ENCODE measurements at regions not wholly inside any gene's neighbourhood (a gene's known extent, or its start where the extent isn't known, plus 50 kb on each side); places are given as distances from the start of the nearest gene placed in this dataset.

DNA sequence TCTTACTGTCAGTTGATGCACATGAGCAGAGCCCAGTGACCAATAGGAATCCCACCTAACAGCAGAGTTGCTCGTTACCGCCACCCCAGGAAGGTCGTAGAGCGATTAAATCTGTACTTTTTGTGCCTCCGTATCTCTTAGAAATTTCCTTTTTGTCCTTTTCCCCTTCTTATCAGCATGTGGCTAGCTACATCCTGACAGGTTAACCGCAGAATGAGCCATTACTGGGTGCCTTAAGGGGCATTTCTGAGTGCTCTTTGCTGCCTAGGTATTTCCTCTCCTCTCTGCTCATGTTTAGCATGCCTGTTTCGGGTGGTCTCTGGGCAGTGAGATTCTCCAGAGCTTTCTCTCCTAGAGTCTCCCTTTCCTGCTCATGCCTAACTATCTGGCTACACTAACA is 530.5 kb downstream of the FAM133A start:
- ChIA-PET CTCF (no interaction called here), POLR2A (no interaction called here)
- Mint-ChIP-seq H3K27ac (no peak overlapping the region), H3K4me1 (peaks cover 10% of the 10 kb centered on the region), H3K9me3 (peaks cover 8% of the 10 kb centered on the region), H3K36me3 (peaks cover 4% of the 10 kb centered on the region), H3K27me3 (ENCODE audit: low read depth) (no peaks in the 10 kb centered on the region), H3K4me3 (no peak overlapping the region)
- no peak for DNase-seq (ENCODE audit: low spot score)
- ATAC-seq: no peak; the same call in 1 of the 2 replicates
- TF ChIP-seq ZNF219 (CRISPR knock-in tag; IDR thresholded peaks at IDR 0.05; ENCODE audit: borderline replicate concordance): no peak
- no peak for TF ChIP-seq RELA (CRISPR knock-in tag; IDR thresholded peaks at IDR 0.05; ENCODE audit: borderline replicate concordance)
- TF ChIP-seq, protein P1, sequence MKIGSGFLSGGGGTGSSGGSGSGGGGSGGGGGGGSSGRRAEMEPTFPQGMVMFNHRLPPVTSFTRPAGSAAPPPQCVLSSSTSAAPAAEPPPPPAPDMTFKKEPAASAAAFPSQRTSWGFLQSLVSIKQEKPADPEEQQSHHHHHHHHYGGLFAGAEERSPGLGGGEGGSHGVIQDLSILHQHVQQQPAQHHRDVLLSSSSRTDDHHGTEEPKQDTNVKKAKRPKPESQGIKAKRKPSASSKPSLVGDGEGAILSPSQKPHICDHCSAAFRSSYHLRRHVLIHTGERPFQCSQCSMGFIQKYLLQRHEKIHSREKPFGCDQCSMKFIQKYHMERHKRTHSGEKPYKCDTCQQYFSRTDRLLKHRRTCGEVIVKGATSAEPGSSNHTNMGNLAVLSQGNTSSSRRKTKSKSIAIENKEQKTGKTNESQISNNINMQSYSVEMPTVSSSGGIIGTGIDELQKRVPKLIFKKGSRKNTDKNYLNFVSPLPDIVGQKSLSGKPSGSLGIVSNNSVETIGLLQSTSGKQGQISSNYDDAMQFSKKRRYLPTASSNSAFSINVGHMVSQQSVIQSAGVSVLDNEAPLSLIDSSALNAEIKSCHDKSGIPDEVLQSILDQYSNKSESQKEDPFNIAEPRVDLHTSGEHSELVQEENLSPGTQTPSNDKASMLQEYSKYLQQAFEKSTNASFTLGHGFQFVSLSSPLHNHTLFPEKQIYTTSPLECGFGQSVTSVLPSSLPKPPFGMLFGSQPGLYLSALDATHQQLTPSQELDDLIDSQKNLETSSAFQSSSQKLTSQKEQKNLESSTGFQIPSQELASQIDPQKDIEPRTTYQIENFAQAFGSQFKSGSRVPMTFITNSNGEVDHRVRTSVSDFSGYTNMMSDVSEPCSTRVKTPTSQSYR (CRISPR knock-in tag; IDR thresholded peaks at IDR 0.05): no peak
- no peak for TF ChIP-seq ZNF671 (CRISPR knock-in tag; IDR thresholded peaks at IDR 0.05)
- TF ChIP-seq, protein P2, sequence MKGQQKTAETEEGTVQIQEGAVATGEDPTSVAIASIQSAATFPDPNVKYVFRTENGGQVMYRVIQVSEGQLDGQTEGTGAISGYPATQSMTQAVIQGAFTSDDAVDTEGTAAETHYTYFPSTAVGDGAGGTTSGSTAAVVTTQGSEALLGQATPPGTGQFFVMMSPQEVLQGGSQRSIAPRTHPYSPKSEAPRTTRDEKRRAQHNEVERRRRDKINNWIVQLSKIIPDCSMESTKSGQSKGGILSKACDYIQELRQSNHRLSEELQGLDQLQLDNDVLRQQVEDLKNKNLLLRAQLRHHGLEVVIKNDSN (CRISPR knock-in tag; IDR thresholded peaks at IDR 0.05): no peak
- no peak for TF ChIP-seq ZNF263 (CRISPR knock-in tag; IDR thresholded peaks at IDR 0.05; ENCODE audit: low read depth)
- TF ChIP-seq, protein P3, sequence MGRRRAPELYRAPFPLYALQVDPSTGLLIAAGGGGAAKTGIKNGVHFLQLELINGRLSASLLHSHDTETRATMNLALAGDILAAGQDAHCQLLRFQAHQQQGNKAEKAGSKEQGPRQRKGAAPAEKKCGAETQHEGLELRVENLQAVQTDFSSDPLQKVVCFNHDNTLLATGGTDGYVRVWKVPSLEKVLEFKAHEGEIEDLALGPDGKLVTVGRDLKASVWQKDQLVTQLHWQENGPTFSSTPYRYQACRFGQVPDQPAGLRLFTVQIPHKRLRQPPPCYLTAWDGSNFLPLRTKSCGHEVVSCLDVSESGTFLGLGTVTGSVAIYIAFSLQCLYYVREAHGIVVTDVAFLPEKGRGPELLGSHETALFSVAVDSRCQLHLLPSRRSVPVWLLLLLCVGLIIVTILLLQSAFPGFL (CRISPR knock-in tag; IDR thresholded peaks at IDR 0.05; ENCODE audit: borderline replicate concordance): no peak
- TF ChIP-seq, protein P4, sequence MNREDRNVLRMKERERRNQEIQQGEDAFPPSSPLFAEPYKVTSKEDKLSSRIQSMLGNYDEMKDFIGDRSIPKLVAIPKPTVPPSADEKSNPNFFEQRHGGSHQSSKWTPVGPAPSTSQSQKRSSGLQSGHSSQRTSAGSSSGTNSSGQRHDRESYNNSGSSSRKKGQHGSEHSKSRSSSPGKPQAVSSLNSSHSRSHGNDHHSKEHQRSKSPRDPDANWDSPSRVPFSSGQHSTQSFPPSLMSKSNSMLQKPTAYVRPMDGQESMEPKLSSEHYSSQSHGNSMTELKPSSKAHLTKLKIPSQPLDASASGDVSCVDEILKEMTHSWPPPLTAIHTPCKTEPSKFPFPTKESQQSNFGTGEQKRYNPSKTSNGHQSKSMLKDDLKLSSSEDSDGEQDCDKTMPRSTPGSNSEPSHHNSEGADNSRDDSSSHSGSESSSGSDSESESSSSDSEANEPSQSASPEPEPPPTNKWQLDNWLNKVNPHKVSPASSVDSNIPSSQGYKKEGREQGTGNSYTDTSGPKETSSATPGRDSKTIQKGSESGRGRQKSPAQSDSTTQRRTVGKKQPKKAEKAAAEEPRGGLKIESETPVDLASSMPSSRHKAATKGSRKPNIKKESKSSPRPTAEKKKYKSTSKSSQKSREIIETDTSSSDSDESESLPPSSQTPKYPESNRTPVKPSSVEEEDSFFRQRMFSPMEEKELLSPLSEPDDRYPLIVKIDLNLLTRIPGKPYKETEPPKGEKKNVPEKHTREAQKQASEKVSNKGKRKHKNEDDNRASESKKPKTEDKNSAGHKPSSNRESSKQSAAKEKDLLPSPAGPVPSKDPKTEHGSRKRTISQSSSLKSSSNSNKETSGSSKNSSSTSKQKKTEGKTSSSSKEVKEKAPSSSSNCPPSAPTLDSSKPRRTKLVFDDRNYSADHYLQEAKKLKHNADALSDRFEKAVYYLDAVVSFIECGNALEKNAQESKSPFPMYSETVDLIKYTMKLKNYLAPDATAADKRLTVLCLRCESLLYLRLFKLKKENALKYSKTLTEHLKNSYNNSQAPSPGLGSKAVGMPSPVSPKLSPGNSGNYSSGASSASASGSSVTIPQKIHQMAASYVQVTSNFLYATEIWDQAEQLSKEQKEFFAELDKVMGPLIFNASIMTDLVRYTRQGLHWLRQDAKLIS (CRISPR knock-in tag; IDR thresholded peaks at IDR 0.05; ENCODE audit: borderline replicate concordance): no peak
- TF ChIP-seq, protein P5, sequence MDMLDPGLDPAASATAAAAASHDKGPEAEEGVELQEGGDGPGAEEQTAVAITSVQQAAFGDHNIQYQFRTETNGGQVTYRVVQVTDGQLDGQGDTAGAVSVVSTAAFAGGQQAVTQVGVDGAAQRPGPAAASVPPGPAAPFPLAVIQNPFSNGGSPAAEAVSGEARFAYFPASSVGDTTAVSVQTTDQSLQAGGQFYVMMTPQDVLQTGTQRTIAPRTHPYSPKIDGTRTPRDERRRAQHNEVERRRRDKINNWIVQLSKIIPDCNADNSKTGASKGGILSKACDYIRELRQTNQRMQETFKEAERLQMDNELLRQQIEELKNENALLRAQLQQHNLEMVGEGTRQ (CRISPR knock-in tag; IDR thresholded peaks at IDR 0.05): no peak
- TF ChIP-seq ZNF232 (CRISPR knock-in tag; IDR thresholded peaks at IDR 0.05): no peak
- TF ChIP-seq CBFB (CRISPR knock-in tag; IDR thresholded peaks at IDR 0.05; ENCODE audit: low read depth): no peak
- TF ChIP-seq RORB (CRISPR knock-in tag; IDR thresholded peaks at IDR 0.05): no peak

DNA sequence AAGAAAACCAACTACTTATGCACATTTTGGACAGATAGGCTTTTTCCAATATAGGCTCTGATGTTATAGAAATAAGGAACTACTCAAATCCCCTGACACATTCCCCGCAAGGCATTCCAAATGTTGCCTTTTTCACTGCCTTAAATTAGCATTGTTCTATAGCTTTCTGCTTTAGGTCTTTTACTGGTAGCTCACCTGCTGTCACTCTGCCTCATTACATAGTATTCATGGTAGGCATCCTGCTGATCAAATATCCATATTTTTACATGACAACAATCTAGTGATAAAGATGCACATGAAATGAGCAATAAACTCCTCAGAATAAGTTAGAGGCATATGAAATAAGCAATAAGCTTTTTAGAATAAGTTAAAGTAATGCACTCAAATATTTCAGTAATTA is 542.7 kb downstream of the FAM133A start:
- no peak overlapping the region for H3K4me3 Mint-ChIP-seq
- DNase-seq (ENCODE audit: low spot score) (no peak), ATAC-seq (peak; percentile 86)
- TF ChIP-seq NR3C1 (CRISPR knock-in tag; conservative IDR thresholded peaks at IDR 0.05; ENCODE audit: low read depth) (no peak), ZNF232 (CRISPR knock-in tag; IDR thresholded peaks at IDR 0.05) (no peak), ZNF396 (CRISPR knock-in tag; IDR thresholded peaks at IDR 0.05; ENCODE audit: borderline replicate concordance) (no peak)
- peaks cover 28% of the 10 kb centered on the region for H3K4me1 Mint-ChIP-seq
- ChIA-PET POLR2A (interaction anchor here (0.6 kb wide), 1 partner anchor 270 kb away, joined by 3 read pairs; no protein-coding TSS in a partner anchor), CTCF (no interaction called here)
- H3K27me3 Mint-ChIP-seq (ENCODE audit: low read depth): no peaks in the 10 kb centered on the region; the same call in 1 of the 2 replicates
- H3K36me3 Mint-ChIP-seq: peaks cover 4% of the 10 kb centered on the region
- no peak overlapping the region for H3K27ac Mint-ChIP-seq
- no peaks in the 10 kb centered on the region for H3K9me3 Mint-ChIP-seq

Measured in WTC11 (cell line).